ENCODE measurements at regions not wholly inside any gene's neighbourhood (a gene's known extent, or its start where the extent isn't known, plus 50 kb on each side); places are given as distances from the start of the nearest gene placed in this dataset.

DNA sequence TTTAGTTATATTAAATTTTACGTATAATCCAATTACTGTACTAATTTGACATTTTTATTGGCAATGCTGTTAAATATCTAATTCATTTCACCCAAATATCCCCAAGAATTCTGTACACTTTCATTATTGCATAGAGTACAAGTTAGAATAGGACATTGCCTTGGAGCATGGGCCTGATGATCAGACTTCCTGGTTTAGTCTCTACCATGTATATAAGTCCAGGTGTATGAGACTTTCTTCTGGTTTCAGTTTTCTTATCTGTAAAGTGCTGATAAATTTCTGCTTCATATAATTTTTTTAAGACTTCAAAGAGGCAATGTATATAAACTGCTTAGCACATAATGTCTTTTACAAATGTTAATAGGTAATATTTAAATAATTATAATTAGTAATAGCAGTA, 179.4 kb downstream of the KLF12 start:
- TF ChIP-seq, protein P1, sequence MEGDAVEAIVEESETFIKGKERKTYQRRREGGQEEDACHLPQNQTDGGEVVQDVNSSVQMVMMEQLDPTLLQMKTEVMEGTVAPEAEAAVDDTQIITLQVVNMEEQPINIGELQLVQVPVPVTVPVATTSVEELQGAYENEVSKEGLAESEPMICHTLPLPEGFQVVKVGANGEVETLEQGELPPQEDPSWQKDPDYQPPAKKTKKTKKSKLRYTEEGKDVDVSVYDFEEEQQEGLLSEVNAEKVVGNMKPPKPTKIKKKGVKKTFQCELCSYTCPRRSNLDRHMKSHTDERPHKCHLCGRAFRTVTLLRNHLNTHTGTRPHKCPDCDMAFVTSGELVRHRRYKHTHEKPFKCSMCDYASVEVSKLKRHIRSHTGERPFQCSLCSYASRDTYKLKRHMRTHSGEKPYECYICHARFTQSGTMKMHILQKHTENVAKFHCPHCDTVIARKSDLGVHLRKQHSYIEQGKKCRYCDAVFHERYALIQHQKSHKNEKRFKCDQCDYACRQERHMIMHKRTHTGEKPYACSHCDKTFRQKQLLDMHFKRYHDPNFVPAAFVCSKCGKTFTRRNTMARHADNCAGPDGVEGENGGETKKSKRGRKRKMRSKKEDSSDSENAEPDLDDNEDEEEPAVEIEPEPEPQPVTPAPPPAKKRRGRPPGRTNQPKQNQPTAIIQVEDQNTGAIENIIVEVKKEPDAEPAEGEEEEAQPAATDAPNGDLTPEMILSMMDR (IDR thresholded peaks at IDR 0.05; ENCODE audit: insufficient read depth, low read depth, low read length): no peak
- no peak for TF ChIP-seq EZH2 (IDR thresholded peaks at IDR 0.05; ENCODE audit: insufficient read depth, low read length)
